Heart left ventricle (tissue), 16 donors: ENCODE measurements at regions not wholly inside any gene's neighbourhood (a gene's known extent, or its start where the extent isn't known, plus 50 kb on each side); places are given as distances from the start of the nearest gene placed in this dataset.

ENCODE experiments used
- ATAC-seq, 4 donors: fragments of 200-7000 bp; cut with Tn5 transposase; one replicate each; pipeline ENCODE4 v1.9.1; 2020 to 2022; ENCODE audit warnings: moderate library complexity in 4 of 4, mild to moderate bottlenecking in 3 of 4, moderate number of reproducible peaks in 1 of 4
- DNase-seq, 5 donors: peaks; one replicate each; pipeline ENCODE4 v3.0.0-alpha.2; 2020
- H3K27ac ChIP-seq, 12 donors: fragments of 200-600 bp; sonication (generic) in 4 of 12; one replicate each; pipeline versions ENCODE4 v1.5.0 to v1.8.0; 2016 to 2022; ENCODE audit warnings: mild to moderate bottlenecking in 2 of 12
- H3K27me3 ChIP-seq, 9 donors: fragments of 200-600 bp; sonication (generic) in 2 of 9; one replicate each; pipeline versions ENCODE4 v1.5.1 to v1.8.0; 2016 to 2022; ENCODE audit warnings: mild to moderate bottlenecking in 3 of 9
- H3K36me3 ChIP-seq, 9 donors: fragments of 200-600 bp; sonication (generic) in 2 of 9; one replicate each; pipeline versions ENCODE4 v1.5.0 to v1.8.0; 2018 to 2022; ENCODE audit warnings: mild to moderate bottlenecking in 2 of 9
- H3K4me1 ChIP-seq, 12 donors: fragments of 200-600 bp; sonication (generic) in 4 of 12; one replicate each; pipeline versions ENCODE4 v1.5.0 to v1.8.0; 2016 to 2022; ENCODE audit warnings: mild to moderate bottlenecking in 3 of 12
- H3K4me3 ChIP-seq, 12 donors: fragments of 200-600 bp; sonication (generic) in 4 of 12; one replicate each; pipeline versions ENCODE4 v1.5.0 to v1.8.0; 2017 to 2022; ENCODE audit warnings: mild to moderate bottlenecking in 9 of 12, moderate library complexity in 4 of 12
- H3K9me3 ChIP-seq, 12 donors: fragments of 200-600 bp; sonication (generic) in 4 of 12; one replicate each; pipeline versions ENCODE4 v1.5.0 to v1.8.0; 2016 to 2022; ENCODE audit warnings: mild to moderate bottlenecking in 1 of 12
- CTCF ChIP-seq, 12 donors: fragments of 200-600 bp; sonication (generic) in 4 of 12; IDR thresholded peaks; one replicate each; pipeline versions ENCODE4 v1.5.0 to v1.8.0; 2018 to 2022; ENCODE audit warnings: antibody characterized with exemption in 12 of 12, mild to moderate bottlenecking in 5 of 12
- POLR2A ChIP-seq, 2 donors: fragments of 450-650 bp; IDR thresholded peaks; one replicate each; pipeline ENCODE4 v1.6.1; 2017; ENCODE audit warnings: antibody characterized with exemption in 2 of 2, mild to moderate bottlenecking in 2 of 2, moderate library complexity in 2 of 2
- whole genome bisulfite sequencing, 4 donors: extraction: QIAGEN DNeasy Blood & Tissue Kit in 2 of 4; methylation state at CpG; one replicate each; pipeline versions ENCODE4 v1.1.5 to v1.1.7; 2013 to 2018; 5-methylcytosine and 5-hydroxymethylcytosine counted together
- intact Hi-C, 10 donors: fragments of 100-400 bp; cut with DNase I; formaldehyde crosslinking; loops; one replicate each; pipeline versions ENCODE4 v1.11.1 to v1.14.2; 2022
- donor health status: ischemic (EF 13 %, LVEDD 7.1; RV severe dilation, severe dysfunction).
- donor health status: healthy with polysubstance abuse.
- donor health status: DM: no; HTN: yes; CAD: no.
- donor health status: DM: no; HTN: no; CAD: no.
- donor health status: ischemic (EF 25% LVEDD 6.9; RV normal size, moderate dysfunction).
- donor health status: ischemic (EF 25% LVEDD 5.7; RV mildly dilated, moderate dysfunction).
- donor health status: healthy.
- donor health status: DM: yes; HTN: yes; CAD: no.
- donor health status: ischemic (EF 35%, LVEDD 5.7; RV mildly dilated, moderate dysfunction).
- donor health status: nonischemic (EF 11% LVEDD 7.7; RV severe dilation, severe dysfunction).
- donor health status: DM: yes; HTN: yes; CAD: no.
- donor health status: PGD.
- donor health status: ischemic (EF 29% LVEDD 5.4; RV normal size, mild dysfunction).
- donor health status: nonischemic (EF 23%, LVEDD 6.1; RV moderate dilation, normal function).

DNA sequence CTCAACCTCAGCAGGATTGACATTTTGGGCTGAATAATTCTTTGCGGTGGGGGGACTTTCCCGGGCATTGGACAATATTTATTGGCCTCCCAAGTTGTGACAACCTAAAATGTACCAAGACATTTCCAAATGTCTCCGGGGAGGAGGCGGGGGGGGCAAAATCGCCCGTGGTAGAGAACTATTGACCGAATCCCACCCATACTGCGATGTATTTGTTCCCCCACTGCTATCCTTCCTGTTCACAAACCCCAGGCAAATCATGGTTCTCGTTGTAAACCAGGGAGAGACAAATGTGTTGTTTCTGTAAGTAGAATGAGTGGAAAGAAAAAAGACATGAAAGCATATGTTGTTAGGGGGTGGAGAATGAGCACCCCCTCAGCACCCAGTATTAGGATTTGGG lies 141.9 kb downstream of the PSAT1 start:
- H3K27me3 ChIP-seq, result peaks cover 0 to 17% (median 0%) of the 10 kb centered on the region in 9 donors
- no peak overlapping the region for H3K27ac ChIP-seq
- no peaks in the 10 kb centered on the region for H3K36me3 ChIP-seq
- H3K9me3 ChIP-seq, result no peaks in the 10 kb centered on the region
- intact Hi-C loops, result no loop called here
- 51 to 61% (median 60%) methylated on average over 9 of the region's 9 CpGs for WGBS, 4 donors
- H3K4me3 ChIP-seq, result no peak overlapping the region
- DNase-seq, result no peak
- peaks cover 0 to 10% (median 0%) of the 10 kb centered on the region in 12 donors for H3K4me1 ChIP-seq
- ATAC-seq, result no peak
- TF ChIP-seq POLR2A (IDR thresholded peaks at IDR 0.05) (no peak), CTCF (IDR thresholded peaks at IDR 0.05) (no peak)

DNA sequence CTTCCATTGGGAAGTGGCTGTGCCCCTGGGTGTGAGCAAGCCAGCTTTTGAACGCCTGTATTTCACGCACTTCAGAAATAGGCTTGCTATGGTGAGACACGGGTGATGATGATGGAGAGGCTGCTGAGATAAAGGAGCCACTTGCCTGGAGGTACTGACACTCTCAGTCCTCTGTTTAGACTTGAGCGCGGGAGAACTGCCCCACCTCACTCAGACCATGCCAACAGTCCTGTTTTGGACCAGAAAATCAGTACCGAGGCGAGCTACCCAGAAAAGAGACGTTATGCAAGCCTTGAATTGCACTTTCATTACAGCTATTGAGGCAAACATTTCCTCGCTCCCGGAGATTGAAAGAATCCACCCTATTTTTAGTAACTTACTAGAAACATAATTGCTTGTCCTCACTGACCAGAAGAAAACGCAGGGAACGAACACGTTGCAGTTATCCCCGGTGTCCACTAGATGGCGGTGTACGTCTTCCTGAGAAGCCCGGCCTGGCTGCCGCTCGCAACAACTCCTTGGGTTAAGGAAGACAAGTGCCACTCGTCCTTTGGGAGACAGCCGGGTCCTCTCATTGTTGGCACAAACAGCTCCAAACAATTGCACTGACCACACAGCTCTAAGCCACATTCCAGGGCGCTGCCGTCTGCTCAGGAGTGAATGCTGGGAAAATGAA lies 142.4 kb downstream of the PSAT1 start:
- H3K9me3 ChIP-seq, result no peaks in the 10 kb centered on the region
- H3K4me1 ChIP-seq, result peaks cover 0 to 10% (median 0%) of the 10 kb centered on the region in 12 donors
- ATAC-seq, result peak in 3 of 4 donors; percentile 71 to 86 (median 81)
- DNase-seq, result peak; percentile 61 to 83 (median 74)
- intact Hi-C loops, result no loop called here
- H3K36me3 ChIP-seq, result no peaks in the 10 kb centered on the region
- H3K27me3 ChIP-seq, result peaks cover 0 to 12% (median 0%) of the 10 kb centered on the region in 9 donors
- no peak overlapping the region for H3K27ac ChIP-seq
- 3 to 5% (median 5%) methylated on average over 23 of the region's 23 CpGs for WGBS, 4 donors
- peak; percentile 86 to 95 (median 92) for TF ChIP-seq CTCF (IDR thresholded peaks at IDR 0.05)
- TF ChIP-seq POLR2A (IDR thresholded peaks at IDR 0.05), result no peak
- peak overlapping the region in 3 of 12 donors; percentile 15 to 35 (median 27) for H3K4me3 ChIP-seq

- Histone ChIP-seq H3K4me1 (peaks cover 0 to 10% (median 0%) of the 10 kb centered on the region in 12 donors), H3K27ac (no peak overlapping the region), H3K4me3 (no peak overlapping the region), H3K9me3 (no peaks in the 10 kb centered on the region), H3K27me3 (peaks cover 0 to 5% (median 0%) of the 10 kb centered on the region in 9 donors), H3K36me3 (no peaks in the 10 kb centered on the region)
- ATAC-seq (no peak), DNase-seq (no peak)
- intact Hi-C loops, result no loop called here
- 78 to 85% (median 79%) methylated on average over 10 of the region's 10 CpGs for WGBS, 4 donors
- TF ChIP-seq POLR2A (IDR thresholded peaks at IDR 0.05) (no peak), CTCF (IDR thresholded peaks at IDR 0.05) (no peak)
Measured at GRCh38 chr9:78439866-78440830, 143.2 kb downstream of the PSAT1 start.

DNA sequence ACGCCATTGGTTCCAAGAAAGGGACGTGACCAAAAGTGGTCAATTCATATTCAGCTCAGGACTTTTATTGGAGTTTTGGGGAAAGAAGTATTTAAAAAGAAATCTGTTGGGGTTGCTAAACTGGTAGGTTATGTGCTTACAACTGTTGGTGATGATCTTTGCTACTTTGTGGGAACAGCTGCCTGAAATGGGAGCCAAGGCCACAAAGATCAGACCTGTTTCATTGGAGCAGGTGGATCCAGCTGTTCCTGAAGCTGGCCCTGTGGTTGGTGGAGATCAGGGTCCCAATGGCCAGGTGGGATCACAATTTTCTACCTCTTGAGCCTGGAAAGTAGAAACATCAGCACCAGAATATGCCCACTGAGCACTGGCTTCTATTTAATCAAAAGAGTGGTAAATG lies 144.5 kb downstream of the PSAT1 start:
- no peak for ATAC-seq
- no peak overlapping the region for H3K4me3 ChIP-seq

More for the DNA sequence above, 144.5 kb downstream of the PSAT1 start:
- intact Hi-C loops, result no loop called here
- 87 to 91% (median 90%) methylated on average over 2 of the region's 2 CpGs for WGBS, 4 donors
- Histone ChIP-seq H3K4me1 (peaks cover 0 to 10% (median 0%) of the 10 kb centered on the region in 12 donors), H3K36me3 (no peaks in the 10 kb centered on the region), H3K27me3 (peaks cover 0 to 5% (median 0%) of the 10 kb centered on the region in 9 donors), H3K27ac (no peak overlapping the region), H3K9me3 (no peaks in the 10 kb centered on the region)
- TF ChIP-seq CTCF (IDR thresholded peaks at IDR 0.05) (no peak), POLR2A (IDR thresholded peaks at IDR 0.05) (no peak)
- DNase-seq, result no peak
